ENCODE measurements at regions not wholly inside any gene's neighbourhood (a gene's known extent, or its start where the extent isn't known, plus 50 kb on each side); places are given as distances from the start of the nearest gene placed in this dataset.

GRCh38 chr15:37789397-37789786 is 145.0 kb upstream of the TMCO5A start:
- TF ChIP-seq CTCF (conservative IDR thresholded peaks at IDR 0.05 in 1 of 2, IDR thresholded peaks at IDR 0.05 in 1 of 2; ENCODE audit: extremely low read depth in 1 of 2, insufficient read depth in 1 of 2, low read depth in 1 of 2, low read length in 2 of 2) (peak in 1 of 2 donors; percentile 4), EZH2 (IDR thresholded peaks at IDR 0.05; ENCODE audit: borderline replicate concordance, low read length) (no peak)

Measured in mammary epithelial cell (primary cell).